H9 (cell line): ENCODE measurements at regions not wholly inside any gene's neighbourhood (a gene's known extent, or its start where the extent isn't known, plus 50 kb on each side); places are given as distances from the start of the nearest gene placed in this dataset.

Source experiments
- DNase-seq: peaks from one replicate; pipeline ENCODE4 v3.0.0-alpha.2; 2017
- H2AFZ ChIP-seq: one replicate; pipeline ENCODE4 v1.6.1; 2013; ENCODE audit warnings: mild to moderate bottlenecking, low read length, control low read depth, moderate library complexity
- H2AK5ac ChIP-seq: 2 replicates; pipeline ENCODE4 v1.6.1; 2013; ENCODE audit warnings: low read length, control low read depth, mixed read lengths; ENCODE audit not compliant: insufficient read length
- H2BK120ac ChIP-seq: one replicate; pipeline ENCODE4 v1.6.1; 2013; ENCODE audit warnings: low read depth, mild to moderate bottlenecking, low read length, control low read depth, inconsistent platforms; ENCODE audit not compliant: poor library complexity, severe bottlenecking
- H2BK12ac ChIP-seq: 2 replicates; pipeline ENCODE4 v1.6.1; 2013; ENCODE audit warnings: low read length, control low read depth, mixed read lengths, low read depth; ENCODE audit not compliant: insufficient read length
- H2BK15ac ChIP-seq: 2 replicates; pipeline ENCODE4 v1.6.1; 2013; ENCODE audit warnings: low read depth, low read length, control low read depth
- H2BK20ac ChIP-seq: one replicate; pipeline ENCODE4 v1.6.1; 2013; ENCODE audit warnings: low read depth, mild to moderate bottlenecking, low read length, control low read depth, inconsistent platforms; ENCODE audit not compliant: poor library complexity, severe bottlenecking
- H2BK5ac ChIP-seq: 2 replicates; pipeline ENCODE4 v1.6.1; 2013; ENCODE audit warnings: low read length, control low read depth, mixed read lengths; ENCODE audit not compliant: insufficient read length
- H3K14ac ChIP-seq: 2 replicates; pipeline ENCODE4 v1.6.1; 2013; ENCODE audit warnings: low read length, control low read depth; ENCODE audit not compliant: insufficient read depth
- H3K18ac ChIP-seq: 2 replicates; pipeline ENCODE4 v1.6.1; 2013; ENCODE audit warnings: low read depth, mild to moderate bottlenecking, mixed read lengths, low read length, control low read depth; ENCODE audit not compliant: insufficient read length
- H3K23ac ChIP-seq: 2 replicates; pipeline ENCODE4 v1.6.1; 2013; ENCODE audit warnings: low read length, control low read depth, mixed read lengths, low read depth; ENCODE audit not compliant: insufficient read length
- H3K23me2 ChIP-seq: 2 replicates; pipeline ENCODE4 v1.6.1; 2013; ENCODE audit warnings: low read depth, mild to moderate bottlenecking, mixed read lengths, low read length, control low read depth; ENCODE audit not compliant: insufficient read length, poor library complexity, severe bottlenecking
- H3K27ac ChIP-seq: 2 replicates; pipeline ENCODE4 v1.5.1; 2013; ENCODE audit warnings: low read length, control low read depth, mixed read lengths, low read depth; ENCODE audit not compliant: insufficient read length
- H3K27me3 ChIP-seq: 2 replicates; pipeline ENCODE4 v1.6.1; 2013; ENCODE audit warnings: low read length, control low read depth, inconsistent platforms; ENCODE audit not compliant: insufficient read depth
- H3K4ac ChIP-seq: 2 replicates; pipeline ENCODE4 v1.6.1; 2013; ENCODE audit warnings: low read depth, mild to moderate bottlenecking, control low read depth, inconsistent platforms, low read length, moderate library complexity
- H3K4me1 ChIP-seq: 2 replicates; pipeline ENCODE4 v1.6.1; 2013; ENCODE audit warnings: low read length, control low read depth, inconsistent platforms; ENCODE audit not compliant: insufficient read depth
- H3K4me2 ChIP-seq: 2 replicates; pipeline ENCODE4 v1.6.1; 2013; ENCODE audit warnings: low read length, control low read depth, mixed read lengths; ENCODE audit not compliant: insufficient read length, insufficient read depth
- H3K56ac ChIP-seq: 2 replicates; pipeline ENCODE4 v1.6.1; 2013; ENCODE audit warnings: low read depth, mild to moderate bottlenecking, mixed read lengths, low read length, control low read depth; ENCODE audit not compliant: insufficient read length
- H3K79me1 ChIP-seq: 2 replicates; pipeline ENCODE4 v1.6.1; 2013; ENCODE audit warnings: low read depth, mild to moderate bottlenecking, moderate library complexity, low read length, control low read depth, inconsistent platforms; ENCODE audit not compliant: insufficient read depth, poor library complexity, severe bottlenecking
- H3K79me2 ChIP-seq: 2 replicates; pipeline ENCODE4 v1.6.1; 2013; ENCODE audit warnings: low read length, control low read depth, inconsistent platforms; ENCODE audit not compliant: insufficient read depth
- H3K9ac ChIP-seq: 2 replicates; pipeline ENCODE4 v1.6.1; 2013; ENCODE audit warnings: low read length, control low read depth, mixed read lengths; ENCODE audit not compliant: insufficient read length; ENCODE audit errors: extremely low read depth
- H3K9me3 ChIP-seq: one replicate; pipeline ENCODE4 v1.6.1; 2013; ENCODE audit warnings: low read depth, low read length, inconsistent platforms; ENCODE audit not compliant: control insufficient read depth
- H3T11ph ChIP-seq: one replicate; pipeline ENCODE4 v1.6.1; 2013; ENCODE audit warnings: mild to moderate bottlenecking, low read length, control low read depth, inconsistent platforms
- H4K20me1 ChIP-seq: one replicate; pipeline ENCODE4 v1.6.1; 2013; ENCODE audit not compliant: control insufficient read depth, insufficient read length, insufficient read depth
- H4K5ac ChIP-seq: 2 replicates; pipeline ENCODE4 v1.6.1; 2013; ENCODE audit warnings: low read depth, mild to moderate bottlenecking, mixed read lengths, low read length, control low read depth; ENCODE audit not compliant: insufficient read length
- H4K8ac ChIP-seq: replicated peaks from 2 replicates; pipeline ENCODE4 v1.6.1; 2013; ENCODE audit warnings: low read length, control low read depth, mixed read lengths, low read depth; ENCODE audit not compliant: insufficient read length
- H4K91ac ChIP-seq: 2 replicates; pipeline ENCODE4 v1.6.1; 2013; ENCODE audit warnings: low read depth, mild to moderate bottlenecking, moderate library complexity, mixed read lengths, low read length, control low read depth; ENCODE audit not compliant: insufficient read length
- H3K27ac Mint-ChIP-seq, 3 experiments: 2 replicates in 2 of 3; 3 replicates in 1 of 3; pipeline ENCODE4 v1.8.0; 2020 to 2021; ENCODE audit warnings: mixed read lengths in 3 of 3, mild to moderate bottlenecking in 1 of 3, moderate library complexity in 1 of 3
- H3K27me3 Mint-ChIP-seq: 2 replicates; pipeline ENCODE4 v1.8.0; 2021; ENCODE audit warnings: low read depth, mild to moderate bottlenecking, moderate library complexity, mixed read lengths
- H3K36me3 Mint-ChIP-seq, 3 experiments: 2 replicates in 2 of 3; 3 replicates in 1 of 3; pipeline ENCODE4 v1.8.0; 2020 to 2021; ENCODE audit warnings: low read depth in 3 of 3, mixed read lengths in 3 of 3; ENCODE audit not compliant: insufficient read depth in 1 of 3
- H3K4me1 Mint-ChIP-seq, 2 experiments: 2 replicates each; pipeline ENCODE4 v1.8.0; 2020; ENCODE audit warnings: mixed read lengths in 2 of 2
- H3K4me3 Mint-ChIP-seq, 2 experiments: 2 replicates in 1 of 2; 3 replicates in 1 of 2; pipeline ENCODE4 v1.8.0; 2020 to 2021; ENCODE audit warnings: mild to moderate bottlenecking in 2 of 2, mixed read lengths in 2 of 2, moderate library complexity in 1 of 2
- H3K9me3 Mint-ChIP-seq, 2 experiments: 2 replicates in 1 of 2; 3 replicates in 1 of 2; pipeline ENCODE4 v1.8.0; 2020; ENCODE audit warnings: mild to moderate bottlenecking in 2 of 2, mixed read lengths in 2 of 2, moderate library complexity in 1 of 2
- WGBS: extraction: QIAGEN DNeasy Blood & Tissue Kit; methylation state at CpG from one replicate; pipeline ENCODE4 v1.1.7; 2013; ENCODE audit warnings: missing lambda C conversion rate, low lambda C conversion rate, mixed read lengths; ENCODE audit not compliant: insufficient read length; ENCODE audit errors: extremely low coverage; 5-methylcytosine and 5-hydroxymethylcytosine counted together
- TF ChIP-seq, protein P1 (sequence below): fragments of 200-600 bp; sonication (generic); conservative IDR thresholded peaks from 3 replicates; pipeline ENCODE4 v1.8.0; 2021; ENCODE audit warnings: antibody characterized with exemption, mild to moderate bottlenecking

DNA sequence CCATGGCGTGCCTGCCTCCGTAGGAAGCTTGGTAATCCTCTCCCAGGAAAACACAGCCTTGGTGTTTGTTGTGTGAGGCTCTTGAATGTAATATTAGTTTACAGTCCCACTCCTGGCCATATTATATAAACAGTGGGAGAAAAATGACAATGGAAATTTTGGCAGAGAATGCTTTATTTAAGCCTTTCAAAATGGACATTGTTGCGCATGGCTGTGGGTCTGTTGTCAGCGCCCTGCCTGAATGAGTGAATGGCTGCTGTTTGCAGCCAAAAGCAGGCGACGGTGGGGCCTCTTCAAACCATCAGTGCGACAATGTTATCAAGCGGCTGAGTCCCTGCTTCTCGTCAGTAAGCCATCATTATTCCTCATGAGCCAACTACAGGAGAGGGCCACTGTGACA lies 201.8 kb upstream of the RMST start:
- Histone ChIP-seq H3K27me3 (no peaks in the 10 kb centered on the region), H2BK120ac (no peak overlapping the region), H4K91ac (no peak overlapping the region), H2BK20ac (no peak overlapping the region), H3K9me3 (no peaks in the 10 kb centered on the region), H3K9ac (no peak overlapping the region), H3K23ac (no peak overlapping the region), H2BK5ac (no peak overlapping the region), H3K4me1 (no peaks in the 10 kb centered on the region), H3K4ac (no peak overlapping the region), H3K56ac (no peak overlapping the region), H2BK12ac (no peak overlapping the region), H4K20me1 (no peaks in the 10 kb centered on the region), H2AK5ac (no peak overlapping the region), H3K18ac (no peak overlapping the region), H3K14ac (peak overlapping the region; percentile 71; the same call in 1 of the 2 replicates), H3T11ph (no peak overlapping the region), H2AFZ (no peak overlapping the region), H3K27ac (no peak overlapping the region), H4K8ac (no peak overlapping the region), H4K5ac (no peak overlapping the region), H3K4me2 (no peak overlapping the region), H3K23me2 (no peaks in the 10 kb centered on the region), H2BK15ac (no peak overlapping the region), H3K79me2 (no peaks in the 10 kb centered on the region), H3K79me1 (no peaks in the 10 kb centered on the region)
- DNase-seq = no peak
- H3K27ac Mint-ChIP-seq = no peak overlapping the region
- H3K4me1 Mint-ChIP-seq = peaks cover 2% of the 10 kb centered on the region in 2 experiments; a peak in 3 of 4 replicates
- no peaks in the 10 kb centered on the region; a peak in 1 of 7 replicates for H3K36me3 Mint-ChIP-seq
- TF ChIP-seq, protein P1, sequence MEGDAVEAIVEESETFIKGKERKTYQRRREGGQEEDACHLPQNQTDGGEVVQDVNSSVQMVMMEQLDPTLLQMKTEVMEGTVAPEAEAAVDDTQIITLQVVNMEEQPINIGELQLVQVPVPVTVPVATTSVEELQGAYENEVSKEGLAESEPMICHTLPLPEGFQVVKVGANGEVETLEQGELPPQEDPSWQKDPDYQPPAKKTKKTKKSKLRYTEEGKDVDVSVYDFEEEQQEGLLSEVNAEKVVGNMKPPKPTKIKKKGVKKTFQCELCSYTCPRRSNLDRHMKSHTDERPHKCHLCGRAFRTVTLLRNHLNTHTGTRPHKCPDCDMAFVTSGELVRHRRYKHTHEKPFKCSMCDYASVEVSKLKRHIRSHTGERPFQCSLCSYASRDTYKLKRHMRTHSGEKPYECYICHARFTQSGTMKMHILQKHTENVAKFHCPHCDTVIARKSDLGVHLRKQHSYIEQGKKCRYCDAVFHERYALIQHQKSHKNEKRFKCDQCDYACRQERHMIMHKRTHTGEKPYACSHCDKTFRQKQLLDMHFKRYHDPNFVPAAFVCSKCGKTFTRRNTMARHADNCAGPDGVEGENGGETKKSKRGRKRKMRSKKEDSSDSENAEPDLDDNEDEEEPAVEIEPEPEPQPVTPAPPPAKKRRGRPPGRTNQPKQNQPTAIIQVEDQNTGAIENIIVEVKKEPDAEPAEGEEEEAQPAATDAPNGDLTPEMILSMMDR = no peak
- no peaks in the 10 kb centered on the region for H3K27me3 Mint-ChIP-seq
- no peak overlapping the region for H3K4me3 Mint-ChIP-seq
- no peaks in the 10 kb centered on the region; a peak in 1 of 5 replicates for H3K9me3 Mint-ChIP-seq
- WGBS = no CpG with 5 or more reads among the region's 9 CpGs
